Left forelimb (tissue), 1 donor: ENCODE measurements at regions not wholly inside any gene's neighbourhood (a gene's known extent, or its start where the extent isn't known, plus 50 kb on each side); places are given as distances from the start of the nearest gene placed in this dataset.
"Not testable (repeated sequence)": the region's sequence is repeated elsewhere in the genome, so short reads cannot be mapped to it uniquely, and the experiment has no call there.

Source experiments
- DNase-seq: peaks from one replicate; pipeline ENCODE4 v3.0.0-alpha.2; 2018; ENCODE audit warnings: low spot score

DNA sequence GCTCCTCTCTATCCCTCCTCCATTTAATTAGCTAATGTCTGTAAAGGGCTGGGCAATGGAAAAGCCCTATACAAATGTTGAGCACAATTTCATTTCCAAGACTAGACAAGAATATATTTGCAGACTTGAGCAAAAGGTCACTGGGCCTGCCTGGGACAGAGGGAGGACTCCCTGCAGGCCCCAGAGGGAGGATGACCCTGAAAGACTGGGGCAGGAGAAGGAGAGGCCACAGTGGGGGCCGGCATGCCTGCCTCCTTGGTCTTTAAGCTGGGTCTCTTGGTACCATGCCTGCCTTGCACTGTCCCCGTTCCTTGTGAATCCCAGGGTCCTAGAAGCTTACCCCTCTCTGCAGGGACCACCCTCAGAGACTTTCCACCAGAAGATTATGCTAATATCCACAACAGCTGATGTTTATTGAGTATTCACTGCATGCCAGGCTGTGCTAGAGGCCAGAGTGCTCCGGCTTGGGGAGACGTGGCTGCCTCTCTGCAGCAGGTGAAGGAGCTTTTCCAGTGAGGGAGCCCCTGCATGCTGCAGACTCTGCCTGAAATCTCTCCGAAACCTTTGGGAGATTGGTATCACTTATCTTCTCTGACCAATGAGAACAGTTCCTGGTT is 72.7 kb upstream of the HSPA9 start:
- no peak for DNase-seq

DNA sequence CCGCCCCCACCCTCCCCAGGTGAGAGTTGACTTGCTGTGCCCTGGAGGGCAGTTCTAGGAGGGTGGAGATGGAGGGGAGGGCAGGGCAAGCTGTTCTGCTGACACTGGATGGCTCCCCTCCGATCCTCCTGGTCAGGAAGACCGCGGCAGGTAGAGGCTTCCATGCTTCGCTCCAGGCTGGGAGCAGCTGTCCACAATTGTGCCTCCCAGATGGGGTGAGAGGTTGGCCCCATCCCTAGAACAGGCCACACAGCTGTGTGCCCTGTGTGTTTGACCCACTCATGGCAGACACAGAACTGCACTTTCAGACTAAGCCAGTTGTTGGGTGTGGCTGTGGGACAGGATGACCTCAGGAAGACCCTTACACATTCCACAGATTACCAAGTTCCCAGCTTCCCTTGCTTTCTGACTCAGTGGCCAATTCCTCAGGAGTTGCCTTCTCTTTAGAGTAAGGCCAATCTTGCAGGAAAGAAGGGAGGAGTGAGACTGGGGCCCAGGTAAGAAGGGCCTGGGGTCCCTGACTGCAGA is 72.1 kb upstream of the HSPA9 start:
- DNase-seq: no peak

DNA sequence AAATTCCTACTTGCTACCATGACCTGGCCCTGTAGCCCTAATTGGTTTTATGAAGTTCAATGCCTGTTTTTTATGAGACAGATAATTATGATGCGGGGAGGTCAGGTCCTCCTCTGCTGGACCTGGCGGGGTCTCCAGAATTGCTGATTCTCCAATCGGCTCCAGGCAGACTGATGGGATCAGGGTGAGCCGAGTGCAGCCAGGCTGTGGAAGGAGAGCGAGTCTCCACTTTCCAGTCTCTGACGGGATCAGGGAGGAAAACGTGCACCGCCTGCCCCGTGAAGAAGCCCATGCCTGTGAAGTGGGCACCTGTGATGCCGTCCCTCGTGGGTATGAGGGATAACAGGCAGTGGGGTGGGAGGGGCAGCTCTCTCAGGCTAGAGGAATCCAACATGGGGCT is 71.5 kb upstream of the HSPA9 start:
- DNase-seq: no peak

- no peak for DNase-seq
These were observed 70.8 kb upstream of the HSPA9 start for GRCh38 chr5:138645778-138646575.

DNA sequence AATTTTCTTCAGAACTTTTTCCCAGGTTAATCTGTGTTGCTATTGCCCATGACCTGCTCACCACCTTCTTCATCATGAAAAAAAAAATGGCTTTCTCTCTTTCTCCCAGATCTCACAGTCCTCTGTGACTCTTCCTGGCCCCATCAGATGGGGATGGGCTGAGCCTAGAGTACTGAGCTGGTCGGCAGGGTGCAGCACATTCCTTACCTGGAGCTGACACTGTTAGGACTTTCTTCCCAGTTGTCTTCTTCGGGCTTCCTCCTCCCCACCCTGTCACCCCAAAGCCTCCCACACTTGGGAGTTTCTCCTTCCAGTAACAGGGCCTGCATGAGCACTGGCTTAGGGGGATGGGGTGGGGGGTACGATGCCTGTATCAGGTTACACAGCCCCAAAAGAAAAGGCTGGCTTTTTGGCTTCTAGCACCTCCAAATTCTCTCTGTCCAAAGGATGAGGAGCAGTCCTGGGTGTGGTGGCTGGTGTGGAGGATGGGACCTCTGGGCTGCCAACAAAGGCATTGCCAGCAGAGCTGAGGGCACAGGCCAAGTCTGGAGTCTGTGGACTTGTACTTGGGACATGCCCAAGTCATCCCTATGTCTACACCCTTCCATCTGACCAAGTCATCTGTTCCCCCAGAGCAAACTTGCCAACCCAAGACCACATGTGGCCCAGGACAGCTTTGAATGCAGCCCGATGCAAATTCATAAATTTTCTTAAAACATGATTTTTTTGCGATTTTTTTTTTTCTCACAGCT is 68.0 kb upstream of the HSPA9 start:
- no peak for DNase-seq

DNA sequence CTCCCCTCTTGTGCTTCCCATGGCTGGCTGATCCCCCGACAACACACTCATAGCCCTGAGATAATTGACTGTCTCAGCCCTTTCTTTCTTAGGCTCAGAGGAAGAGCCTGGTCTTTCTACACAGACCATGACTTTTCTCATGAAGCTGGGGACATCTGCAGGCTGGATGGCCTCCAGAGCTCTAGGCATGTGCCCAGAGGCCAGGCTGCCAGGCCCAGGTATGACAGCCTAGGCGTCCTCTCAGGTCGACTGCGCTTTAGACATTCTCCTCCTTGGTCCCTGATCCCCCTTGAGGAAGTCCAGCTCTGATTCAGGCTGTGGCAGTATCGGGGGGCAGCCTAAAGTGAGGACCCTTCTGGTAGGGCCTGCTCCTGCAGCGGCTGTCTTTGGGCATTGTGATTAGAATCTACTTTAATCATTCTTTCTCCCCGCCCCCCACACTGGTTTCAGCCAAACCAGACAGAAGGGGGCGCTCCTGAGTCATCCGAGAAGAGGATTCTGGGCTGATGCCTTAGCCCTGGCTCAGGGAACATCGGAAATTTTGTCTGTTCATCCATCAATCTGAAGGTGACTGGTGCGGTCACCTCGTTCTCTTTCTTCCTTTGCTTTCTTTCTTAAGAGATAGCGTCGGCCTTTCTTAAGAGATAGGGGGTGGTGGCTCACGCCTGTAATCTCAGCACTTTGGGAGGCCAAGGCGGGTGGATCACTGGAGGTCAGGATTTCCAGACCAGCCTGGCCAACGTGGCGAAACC is 66.5 kb upstream of the HSPA9 start:
- DNase-seq: no peak

GRCh38 chr5:138640646-138641254 is 65.5 kb upstream of the HSPA9 start:
- DNase-seq: no peak

DNA sequence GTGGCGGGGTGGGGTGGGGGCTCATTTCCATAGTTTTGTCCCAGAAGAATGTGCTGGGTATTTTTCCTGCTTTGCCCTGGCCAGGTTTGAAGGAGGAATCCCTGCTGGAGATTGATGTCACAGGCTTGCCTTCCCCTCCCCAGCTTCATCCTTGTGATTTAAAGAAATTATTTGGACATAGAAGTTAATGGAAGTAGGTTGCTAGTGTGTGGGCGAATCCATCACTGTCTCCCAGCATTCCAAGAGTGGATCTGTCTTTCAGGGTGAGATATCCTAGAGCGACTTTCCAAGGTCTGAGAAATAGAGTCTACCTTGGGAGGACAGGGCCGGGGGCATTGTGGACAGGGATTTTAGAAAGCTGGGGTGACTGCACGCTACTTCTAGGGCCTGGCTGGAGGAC is 64.9 kb upstream of the HSPA9 start:
- no peak for DNase-seq

- no peak for DNase-seq
These were observed 64.1 kb upstream of the HSPA9 start for GRCh38 chr5:138639326-138639725.

GRCh38 chr5:138637256-138637655 is 62.1 kb upstream of the HSPA9 start:
- no peak for DNase-seq

- DNase-seq: no peak
These were observed 61.3 kb upstream of the HSPA9 start for GRCh38 chr5:138636398-138636944.

DNA sequence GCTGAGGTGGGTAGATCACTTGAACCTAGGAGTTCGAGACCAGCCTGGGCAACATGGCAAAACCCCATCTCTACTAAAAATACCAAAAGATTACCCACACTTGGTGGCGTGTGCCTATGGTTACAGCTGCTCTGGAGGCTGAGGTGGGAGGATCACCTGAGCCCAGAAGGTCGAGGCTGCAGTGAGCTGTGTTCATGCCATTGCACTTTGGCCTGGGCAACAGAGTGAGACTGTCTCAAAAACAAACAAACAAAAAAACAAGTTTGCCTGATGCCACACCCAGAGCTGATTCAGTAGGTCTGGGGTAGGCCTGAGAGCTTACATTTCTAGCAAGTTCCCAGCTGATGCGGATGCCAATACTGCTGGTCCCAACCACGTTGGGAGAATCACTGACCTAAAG is 60.5 kb upstream of the HSPA9 start:
- no peak for DNase-seq

DNA sequence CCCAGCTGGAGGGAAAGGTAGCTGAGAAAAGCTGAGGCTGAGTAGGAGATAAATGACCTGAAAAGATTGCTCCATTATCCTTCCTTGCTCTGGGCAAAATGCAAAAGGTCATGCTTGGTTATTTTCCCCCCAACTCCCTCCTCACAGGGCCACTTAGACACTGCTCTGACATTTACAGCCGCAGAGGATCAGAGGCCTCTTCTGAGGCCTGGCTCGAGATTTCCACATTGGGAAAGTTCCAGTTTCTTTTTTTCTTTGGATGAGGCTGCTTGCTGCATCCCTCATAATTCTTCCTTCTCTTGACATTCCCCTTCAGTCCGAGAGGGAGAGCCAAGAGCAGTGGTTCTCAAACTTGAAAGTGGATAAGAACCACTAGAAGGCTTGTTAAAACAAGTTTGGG is 60.1 kb upstream of the HSPA9 start:
- no peak for DNase-seq

DNA sequence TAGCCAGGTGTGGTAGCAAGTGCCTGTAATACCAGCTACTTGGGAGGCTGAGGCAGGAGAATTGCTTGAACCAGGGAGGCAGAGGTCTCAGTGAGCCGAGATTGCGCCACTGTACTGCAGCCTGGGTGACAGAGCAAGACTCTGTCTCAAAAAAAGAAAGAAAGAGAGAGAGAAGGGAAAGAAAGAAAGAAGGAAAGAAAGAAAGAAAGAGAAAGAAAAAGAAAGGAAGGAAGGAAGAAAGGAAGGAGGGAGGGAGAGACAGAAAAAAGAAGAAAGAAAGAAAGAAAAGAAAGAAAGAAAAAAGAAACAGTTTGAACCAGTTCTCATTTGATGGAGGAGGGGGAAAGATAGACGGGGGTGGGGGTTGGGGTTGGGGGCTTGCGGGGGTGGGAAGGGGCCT is 59.6 kb upstream of the HSPA9 start:
- DNase-seq: not testable (repeated sequence)

DNA sequence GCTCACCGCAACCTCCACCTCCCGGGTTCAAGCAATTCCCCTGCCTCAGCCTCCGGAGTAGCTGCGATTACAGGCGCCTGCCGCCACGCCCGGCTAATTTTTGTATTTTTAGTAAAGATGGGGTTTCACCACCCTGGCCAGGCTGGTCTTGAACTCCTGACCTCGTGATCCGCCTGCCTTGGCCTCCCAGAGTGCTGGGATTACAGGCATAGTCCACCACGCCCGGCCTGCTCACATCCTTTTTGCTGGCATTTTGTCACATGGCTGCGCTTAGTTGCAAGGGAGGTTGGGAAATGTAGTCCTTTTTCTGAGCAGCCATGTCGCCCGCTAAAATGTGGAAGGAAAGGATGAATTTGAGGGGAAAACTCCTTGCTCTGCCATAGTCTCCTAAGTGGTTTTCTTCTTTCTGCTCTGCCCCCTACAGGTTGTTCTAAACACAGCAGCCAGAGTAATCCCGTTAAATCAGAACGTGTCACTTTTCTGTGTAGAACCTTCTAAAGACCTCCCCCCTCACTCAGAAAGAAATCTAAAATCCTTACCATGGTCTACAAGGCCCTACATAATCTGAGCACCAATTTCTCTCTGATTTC is 57.8 kb upstream of the HSPA9 start:
- no peak for DNase-seq

DNA sequence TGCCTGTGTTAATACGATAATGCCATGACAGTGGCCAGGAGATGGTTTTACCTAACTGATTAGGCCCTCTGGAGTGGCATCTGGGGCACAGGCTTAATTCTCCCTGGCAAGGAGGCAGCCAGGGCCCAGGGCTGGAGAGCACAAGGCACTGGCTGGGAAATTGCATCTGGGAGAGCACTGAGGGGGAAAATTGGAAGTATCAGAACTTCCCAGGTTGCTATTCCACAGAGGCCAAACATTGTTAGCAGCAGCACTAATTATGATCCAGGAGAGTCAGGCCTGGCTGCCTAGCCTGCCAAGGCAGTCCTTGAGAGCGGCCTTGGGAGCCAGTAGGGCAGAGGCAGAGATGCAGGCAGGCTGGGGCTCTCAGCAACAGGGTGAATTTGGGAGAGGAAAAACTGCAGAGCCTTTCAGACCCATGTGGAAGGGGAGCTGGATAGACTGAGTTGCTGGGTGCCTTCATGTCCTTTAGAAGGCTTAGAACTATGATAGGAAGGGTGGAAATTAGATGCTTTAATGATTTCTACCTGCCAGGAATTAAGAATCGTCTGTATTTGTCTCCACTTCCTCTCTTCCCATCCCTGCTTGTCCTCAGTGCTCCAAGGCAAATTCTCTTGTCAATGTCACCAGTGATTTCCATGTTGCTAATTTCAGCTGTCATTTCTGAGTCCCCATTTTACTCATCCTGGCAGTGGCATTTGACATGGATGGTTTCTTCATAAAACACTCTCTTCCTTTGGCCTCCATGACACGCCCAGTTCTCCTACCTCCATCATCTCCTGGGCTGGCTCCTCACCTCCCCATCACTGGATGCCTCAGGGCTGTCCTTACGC is 56.1 kb upstream of the HSPA9 start:
- peak; percentile 15 for DNase-seq

- DNase-seq: no peak
These were observed 54.2 kb upstream of the HSPA9 start for GRCh38 chr5:138629392-138629791.

DNA sequence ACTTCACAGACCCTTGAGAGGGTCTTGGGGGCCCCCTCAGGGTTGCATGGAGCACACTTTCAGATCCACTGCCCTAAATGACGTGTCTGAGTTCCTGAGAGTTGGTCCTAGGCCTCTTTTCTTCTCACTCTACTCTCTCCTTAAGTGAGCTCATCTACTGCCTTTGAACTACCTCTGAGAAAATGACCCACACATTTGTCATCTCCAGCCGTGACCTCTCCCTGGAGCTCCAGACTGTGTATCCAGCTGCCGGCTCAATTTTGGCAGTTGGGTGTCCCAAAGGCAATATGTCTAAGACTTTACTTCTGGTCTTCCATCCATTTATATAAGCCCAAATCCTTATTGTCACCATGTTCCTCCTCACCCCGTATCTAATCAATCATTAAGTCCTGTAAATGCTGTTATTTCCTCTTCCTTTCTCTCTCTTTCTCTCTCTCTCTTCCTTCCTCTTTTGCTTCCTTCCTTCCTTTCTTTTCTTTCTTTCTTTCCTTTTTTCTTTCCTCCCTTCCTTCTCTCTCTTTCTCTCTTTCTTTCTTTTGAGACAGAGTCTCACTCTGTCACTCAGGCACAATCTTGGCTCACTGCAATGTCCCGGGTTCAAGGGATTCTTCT is 51.2 kb upstream of the HSPA9 start:
- no peak for DNase-seq

DNA sequence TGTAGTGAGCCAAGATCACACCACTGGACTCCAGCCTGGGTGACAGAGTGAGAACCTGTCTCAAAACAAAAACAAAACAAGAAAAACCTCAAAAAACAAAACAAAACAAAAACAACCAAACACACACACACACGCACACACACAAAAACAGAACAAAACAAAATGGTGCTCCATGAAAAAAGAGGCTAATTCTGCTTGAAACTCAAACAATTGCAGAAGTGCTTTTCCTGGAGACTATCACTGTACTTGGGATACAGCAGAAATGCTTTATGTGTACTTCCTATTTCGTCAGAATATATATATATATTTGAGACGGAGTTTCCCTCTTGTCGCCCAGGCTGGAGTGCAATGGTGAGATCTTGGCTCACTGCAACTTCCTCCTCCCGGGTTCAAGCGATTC is 49.9 kb upstream of the HSPA9 start:
- no peak for DNase-seq
